Gastroesophageal sphincter (tissue), 4 donors: ENCODE measurements at regions not wholly inside any gene's neighbourhood (a gene's known extent, or its start where the extent isn't known, plus 50 kb on each side); places are given as distances from the start of the nearest gene placed in this dataset.

Source experiments
- ATAC-seq: fragments of 150-250 bp; one replicate; pipeline ENCODE4 v1.9.1; 2016; ENCODE audit warnings: mild to moderate bottlenecking, moderate library complexity
- H3K27ac ChIP-seq, 4 donors: fragments of 200-600 bp; sonication (generic) in 3 of 4; 1 replicate in 3 of 4; 2 replicates in 1 of 4; pipeline ENCODE4 v1.5.1; 2016 to 2019
- H3K27me3 ChIP-seq: fragments of 200-600 bp; sonication (generic); one replicate; pipeline ENCODE4 v1.5.1; 2019
- H3K36me3 ChIP-seq, 2 donors: fragments of 200-600 bp; sonication (generic); one replicate each; pipeline ENCODE4 v1.5.1; 2019; ENCODE audit warnings: control low read depth in 1 of 2
- H3K4me1 ChIP-seq, 3 donors: fragments of 200-600 bp; sonication (generic); 1 replicate in 2 of 3; 2 replicates in 1 of 3; pipeline ENCODE4 v1.5.1; 2016 to 2019; ENCODE audit warnings: control low read depth in 2 of 3
- H3K4me3 ChIP-seq, 2 donors: fragments of 200-600 bp; sonication (generic); one replicate each; pipeline ENCODE4 v1.5.1; 2019; ENCODE audit warnings: mild to moderate bottlenecking in 1 of 2, moderate library complexity in 1 of 2
- H3K9me3 ChIP-seq, 3 donors: fragments of 200-600 bp; sonication (generic); one replicate each; pipeline ENCODE4 v1.5.1; 2017 to 2019; ENCODE audit warnings: control low read depth in 2 of 3
- EP300 ChIP-seq: sonication (generic); formaldehyde crosslinking; IDR thresholded peaks from one replicate; pipeline ENCODE4 v1.6.1; 2017; ENCODE audit warnings: antibody characterized with exemption, mild to moderate bottlenecking
- POLR2A ChIP-seq, 2 donors: fragments of 450-650 bp; IDR thresholded peaks; one replicate each; pipeline ENCODE4 v1.6.1; 2017; ENCODE audit warnings: antibody characterized with exemption in 2 of 2, mild to moderate bottlenecking in 2 of 2, moderate library complexity in 1 of 2
- POLR2AphosphoS5 ChIP-seq: sonication (generic); formaldehyde crosslinking; IDR thresholded peaks from one replicate; pipeline ENCODE4 v1.6.1; 2017; ENCODE audit warnings: antibody characterized with exemption
- WGBS, 2 donors: methylation state at CpG; one replicate each; pipeline ENCODE4 v1.1.5; 2018; ENCODE audit warnings: low coverage in 1 of 2; 5-methylcytosine and 5-hydroxymethylcytosine counted together
- TF ChIP-seq, protein P1 (sequence below), 4 experiments: fragments of 200-600 bp in 2 of 4; fragments of 450-650 bp in 2 of 4; sonication (generic) in 1 of 4; IDR thresholded peaks; one replicate each; pipeline ENCODE4 v1.5.1; 2017 to 2019; ENCODE audit warnings: antibody characterized with exemption in 4 of 4, mild to moderate bottlenecking in 2 of 4, moderate library complexity in 2 of 4

DNA sequence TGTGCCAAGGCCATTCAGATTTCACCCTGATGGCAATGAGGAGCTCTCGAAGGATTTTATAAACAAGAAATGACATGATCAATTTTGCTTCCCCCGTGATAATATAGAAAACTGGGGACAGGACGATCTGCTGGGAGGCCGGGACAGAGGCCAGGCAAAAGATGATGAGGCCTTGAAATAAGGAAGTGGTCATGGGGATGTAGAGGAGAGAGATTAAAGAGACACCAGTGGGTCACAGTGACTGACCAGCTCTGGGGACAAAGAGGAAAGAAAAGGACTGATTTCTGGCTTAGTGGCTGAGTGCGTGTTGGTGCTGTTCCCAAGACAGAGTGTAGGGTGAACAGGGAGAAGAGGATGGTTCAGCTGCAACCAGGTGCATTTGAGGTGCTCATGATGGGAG lies 68.7 kb upstream of the FLT1 start:
- H3K36me3 ChIP-seq, result no peaks in the 10 kb centered on the region
- 64 to 94% methylated on average over 2 to 5 of the region's 5 CpGs for WGBS, 2 donors
- ATAC-seq, result no peak

DNA sequence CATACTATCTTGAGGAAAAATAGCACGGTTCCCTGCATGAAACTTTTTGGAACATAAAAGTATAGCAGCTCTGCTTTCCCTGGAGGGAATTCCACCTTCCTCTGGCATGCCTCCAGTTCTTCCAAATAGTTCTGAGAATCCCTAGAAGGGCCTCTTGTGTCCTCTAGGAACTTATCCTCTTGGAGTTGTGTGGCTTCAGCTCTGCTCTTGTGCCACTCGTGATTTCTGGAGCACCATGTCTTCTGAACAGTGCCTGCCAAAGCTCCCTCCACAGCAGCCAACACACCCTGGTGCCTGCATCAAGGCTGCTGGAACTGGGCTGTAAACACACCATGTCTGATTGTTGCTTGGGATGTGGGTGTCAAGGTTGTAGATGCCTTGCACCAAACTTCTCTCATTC lies 65.7 kb upstream of the FLT1 start:
- H3K36me3 ChIP-seq, result no peaks in the 10 kb centered on the region
- no peak for ATAC-seq
- H3K27ac ChIP-seq, result no peak overlapping the region
- H3K9me3 ChIP-seq, result no peaks in the 10 kb centered on the region
- H3K27me3 ChIP-seq, result no peaks in the 10 kb centered on the region
- H3K4me3 ChIP-seq, result no peak overlapping the region
- TF ChIP-seq POLR2AphosphoS5, result no peak
- WGBS, 2 donors, result 72 to 75% methylated on average over 1 to 2 of the region's 2 CpGs
- peaks cover 0 to 5% (median 0%) of the 10 kb centered on the region in 3 donors for H3K4me1 ChIP-seq

More for the DNA sequence above, 68.7 kb upstream of the FLT1 start:
- no peaks in the 10 kb centered on the region for H3K9me3 ChIP-seq
- H3K27me3 ChIP-seq, result no peaks in the 10 kb centered on the region
- no peak overlapping the region for H3K27ac ChIP-seq
- no peak overlapping the region for H3K4me3 ChIP-seq
- TF ChIP-seq POLR2AphosphoS5, result no peak
- H3K4me1 ChIP-seq, result no peaks in the 10 kb centered on the region

GRCh38 chr13:28559636-28560259 lies 64.8 kb upstream of the FLT1 start:
- H3K4me1 ChIP-seq, result peaks cover 0 to 5% (median 0%) of the 10 kb centered on the region in 3 donors
- ATAC-seq, result no peak
- TF ChIP-seq POLR2AphosphoS5 (no peak), POLR2A (IDR thresholded peaks at IDR 0.05) (no peak)
- H3K4me3 ChIP-seq, result no peak overlapping the region
- H3K27me3 ChIP-seq, result no peaks in the 10 kb centered on the region
- no peaks in the 10 kb centered on the region for H3K9me3 ChIP-seq
- H3K27ac ChIP-seq, result no peak overlapping the region
- 93% methylated on average over 6 to 8 of the region's 8 CpGs for WGBS, 2 donors
- H3K36me3 ChIP-seq, result no peaks in the 10 kb centered on the region

DNA sequence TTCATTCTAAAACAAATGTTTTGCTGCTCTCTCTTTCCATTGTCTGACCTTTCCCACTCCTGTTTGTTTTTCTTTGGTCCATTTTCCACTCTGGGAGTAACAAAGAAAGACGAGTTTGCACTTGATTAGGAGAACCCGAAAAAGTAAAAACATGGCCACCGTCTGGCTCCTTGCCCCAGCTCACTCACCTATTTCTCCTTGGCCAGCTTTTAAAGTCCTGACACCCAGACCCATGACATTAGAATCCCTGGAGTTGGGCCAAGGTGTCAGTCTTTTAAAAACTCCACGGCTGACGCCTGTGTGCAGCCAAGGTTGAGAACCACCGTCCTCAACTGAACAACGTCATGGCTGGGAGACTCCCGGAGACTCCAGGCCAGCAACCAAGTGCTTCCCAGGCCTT lies 63.6 kb upstream of the FLT1 start:
- Histone ChIP-seq H3K27me3 (no peaks in the 10 kb centered on the region), H3K36me3 (no peaks in the 10 kb centered on the region), H3K9me3 (no peaks in the 10 kb centered on the region), H3K4me3 (no peak overlapping the region), H3K4me1 (peaks cover 0 to 5% (median 0%) of the 10 kb centered on the region in 3 donors), H3K27ac (peak overlapping the region in 1 of 4 donors; percentile 4)
- ATAC-seq, result no peak
- 32 to 50% methylated on average over 3 of the region's 8 CpGs for WGBS, 2 donors
- TF ChIP-seq, protein P1, sequence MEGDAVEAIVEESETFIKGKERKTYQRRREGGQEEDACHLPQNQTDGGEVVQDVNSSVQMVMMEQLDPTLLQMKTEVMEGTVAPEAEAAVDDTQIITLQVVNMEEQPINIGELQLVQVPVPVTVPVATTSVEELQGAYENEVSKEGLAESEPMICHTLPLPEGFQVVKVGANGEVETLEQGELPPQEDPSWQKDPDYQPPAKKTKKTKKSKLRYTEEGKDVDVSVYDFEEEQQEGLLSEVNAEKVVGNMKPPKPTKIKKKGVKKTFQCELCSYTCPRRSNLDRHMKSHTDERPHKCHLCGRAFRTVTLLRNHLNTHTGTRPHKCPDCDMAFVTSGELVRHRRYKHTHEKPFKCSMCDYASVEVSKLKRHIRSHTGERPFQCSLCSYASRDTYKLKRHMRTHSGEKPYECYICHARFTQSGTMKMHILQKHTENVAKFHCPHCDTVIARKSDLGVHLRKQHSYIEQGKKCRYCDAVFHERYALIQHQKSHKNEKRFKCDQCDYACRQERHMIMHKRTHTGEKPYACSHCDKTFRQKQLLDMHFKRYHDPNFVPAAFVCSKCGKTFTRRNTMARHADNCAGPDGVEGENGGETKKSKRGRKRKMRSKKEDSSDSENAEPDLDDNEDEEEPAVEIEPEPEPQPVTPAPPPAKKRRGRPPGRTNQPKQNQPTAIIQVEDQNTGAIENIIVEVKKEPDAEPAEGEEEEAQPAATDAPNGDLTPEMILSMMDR (IDR thresholded peaks at IDR 0.05), result no peak
- TF ChIP-seq EP300, result no peak
- TF ChIP-seq POLR2AphosphoS5, result no peak
- TF ChIP-seq POLR2A (IDR thresholded peaks at IDR 0.05), result no peak

- 23 to 42% methylated on average over 5 of the region's 5 CpGs for WGBS, 2 donors
- Histone ChIP-seq H3K27me3 (no peaks in the 10 kb centered on the region), H3K4me3 (no peak overlapping the region), H3K9me3 (no peaks in the 10 kb centered on the region), H3K36me3 (no peaks in the 10 kb centered on the region), H3K27ac (peak overlapping the region in 1 of 4 donors; percentile 4), H3K4me1 (peaks cover 0 to 5% (median 0%) of the 10 kb centered on the region in 3 donors)
- TF ChIP-seq POLR2A (IDR thresholded peaks at IDR 0.05) (no peak), POLR2AphosphoS5 (no peak), EP300 (no peak)
- TF ChIP-seq, protein P1 (IDR thresholded peaks at IDR 0.05), result no peak
- ATAC-seq, result no peak
Measured at GRCh38 chr13:28557725-28558520, 63.0 kb upstream of the FLT1 start.

DNA sequence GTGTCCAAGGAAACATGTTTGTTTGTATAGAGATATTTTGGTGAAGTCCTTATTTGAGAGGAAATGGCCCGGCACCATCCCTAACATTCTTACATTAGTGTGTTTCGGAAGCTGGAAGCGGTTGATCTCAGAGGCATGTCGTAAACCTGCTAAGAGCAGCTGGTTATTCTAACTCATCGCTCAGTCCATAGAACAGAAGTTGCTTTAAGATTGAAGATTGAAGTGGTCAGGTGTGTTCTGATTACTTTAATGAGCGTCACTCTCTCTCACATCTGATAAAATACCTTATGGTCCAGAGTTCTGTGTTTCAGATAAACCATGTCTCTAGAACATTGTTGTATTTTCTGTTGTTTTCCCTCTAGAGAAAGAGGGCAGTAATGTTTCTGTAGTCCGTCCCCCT lies 60.2 kb upstream of the FLT1 start:
- no peak for ATAC-seq
- Histone ChIP-seq H3K4me1 (peaks cover 0 to 5% (median 0%) of the 10 kb centered on the region in 3 donors), H3K27ac (no peak overlapping the region), H3K9me3 (no peaks in the 10 kb centered on the region), H3K4me3 (no peak overlapping the region), H3K27me3 (no peaks in the 10 kb centered on the region), H3K36me3 (no peaks in the 10 kb centered on the region)
- 54 to 74% methylated on average over 7 of the region's 7 CpGs for WGBS, 2 donors
- TF ChIP-seq POLR2AphosphoS5 (no peak), EP300 (no peak), POLR2A (IDR thresholded peaks at IDR 0.05) (no peak)
- TF ChIP-seq, protein P1 (IDR thresholded peaks at IDR 0.05), result no peak
